SK-N-SH treated with all-trans-retinoic acid at 6 μM for 48 hours (cell line): ENCODE measurements at regions not wholly inside any gene's neighbourhood (a gene's known extent, or its start where the extent isn't known, plus 50 kb on each side); places are given as distances from the start of the nearest gene placed in this dataset.

Experiments used
- CSDC2 ChIP-seq: fragments of 250-450 bp; sonication (Bioruptor Pico); IDR thresholded peaks from 2 replicates; pipeline ENCODE4 v1.5.0; 2020; ENCODE audit warnings: mild to moderate bottlenecking, moderate library complexity
- GLIS3 ChIP-seq: fragments of 250-450 bp; sonication (Bioruptor Pico); IDR thresholded peaks from 2 replicates; pipeline ENCODE4 v1.5.0; 2020; ENCODE audit warnings: mild to moderate bottlenecking, moderate library complexity
- PATZ1 ChIP-seq: fragments of 250-450 bp; sonication (Bioruptor Pico); IDR thresholded peaks from 2 replicates; pipeline ENCODE4 v1.8.0; 2020; ENCODE audit warnings: mild to moderate bottlenecking, moderate library complexity, borderline replicate concordance
- ZC3H10 ChIP-seq: fragments of 250-450 bp; sonication (Bioruptor Pico); IDR thresholded peaks from 2 replicates; pipeline ENCODE4 v1.5.1; 2021; ENCODE audit warnings: mild to moderate bottlenecking, moderate library complexity
- ZFP30 ChIP-seq: fragments of 450-650 bp; formaldehyde crosslinking; IDR thresholded peaks from 2 replicates; pipeline ENCODE4 v1.5.0; 2022; ENCODE audit warnings: mild to moderate bottlenecking, moderate library complexity
- ZNF8 ChIP-seq: fragments of 450-650 bp; formaldehyde crosslinking; IDR thresholded peaks from 2 replicates; pipeline ENCODE4 v1.5.0; 2020; ENCODE audit warnings: mild to moderate bottlenecking, moderate library complexity

GRCh38 chr13:31625115-31625514, 114.2 kb upstream of the RXFP2 start:
- no peak for TF ChIP-seq CSDC2 (CRISPR knock-in tag)
- no peak for TF ChIP-seq GLIS3 (CRISPR knock-in tag)
- no peak for TF ChIP-seq ZNF8 (CRISPR knock-in tag)
- TF ChIP-seq PATZ1 (CRISPR knock-in tag): no peak
- no peak for TF ChIP-seq ZFP30 (CRISPR knock-in tag)
- TF ChIP-seq ZC3H10 (CRISPR knock-in tag): no peak
